SK-N-SH treated with all-trans-retinoic acid at 6 μM for 48 hours (cell line): ENCODE measurements at regions not wholly inside any gene's neighbourhood (a gene's known extent, or its start where the extent isn't known, plus 50 kb on each side); places are given as distances from the start of the nearest gene placed in this dataset.

Experiments
- ZFP3 ChIP-seq: fragments of 250-450 bp; sonication (Bioruptor Pico); IDR thresholded peaks from 2 replicates; pipeline ENCODE4 v1.5.0; 2020; ENCODE audit warnings: mild to moderate bottlenecking, moderate library complexity
- ZFP30 ChIP-seq: fragments of 450-650 bp; formaldehyde crosslinking; IDR thresholded peaks from 2 replicates; pipeline ENCODE4 v1.5.0; 2022; ENCODE audit warnings: mild to moderate bottlenecking, moderate library complexity

- TF ChIP-seq ZFP3 (CRISPR knock-in tag) (no peak), ZFP30 (no peak)
These were observed 325.6 kb upstream of the TLE4 start for GRCh38 chr9:79246170-79246569.
